ENCODE measurements at regions not wholly inside any gene's neighbourhood (a gene's known extent, or its start where the extent isn't known, plus 50 kb on each side); places are given as distances from the start of the nearest gene placed in this dataset.

DNA sequence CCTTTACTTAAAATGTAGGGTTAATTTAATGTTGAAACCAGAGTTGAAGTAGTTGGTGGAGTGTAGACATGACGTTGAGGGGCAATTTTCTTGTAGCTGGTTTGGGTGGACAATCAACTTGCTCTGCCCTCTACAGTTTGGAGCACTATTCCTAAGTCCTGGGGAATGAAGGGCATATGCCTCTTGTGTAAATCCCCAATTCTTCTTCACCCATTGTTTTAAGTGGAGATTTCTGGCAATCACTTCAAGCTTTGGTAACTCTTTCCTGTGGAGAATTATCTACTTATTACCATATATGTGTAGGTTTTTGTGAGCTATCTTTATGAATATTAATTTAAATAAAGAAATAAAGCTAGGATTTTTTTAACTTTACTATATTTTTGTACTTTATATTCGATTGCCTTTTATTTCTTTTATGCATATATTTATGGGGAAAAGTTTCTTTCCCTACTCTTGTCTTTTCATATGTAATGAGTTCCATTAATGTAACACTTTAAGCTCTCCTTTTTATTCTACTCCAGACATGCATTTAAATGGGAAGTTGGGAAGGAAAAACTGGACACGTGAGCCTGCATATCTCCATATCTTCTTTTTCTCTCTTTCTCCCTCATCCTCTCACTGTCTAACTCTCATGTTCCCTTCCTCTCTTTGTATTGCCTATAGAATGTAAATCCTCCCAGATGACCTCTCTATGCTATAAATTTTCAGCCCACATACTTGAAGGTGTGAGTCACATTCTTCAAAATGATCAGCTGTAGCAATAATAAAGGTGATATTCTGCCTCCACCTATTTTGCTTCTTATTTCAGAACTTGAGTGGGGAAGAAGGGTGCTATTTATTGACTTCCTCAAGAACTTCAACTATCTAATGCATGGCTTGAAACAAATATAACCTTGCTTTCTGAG is 276.7 kb downstream of the PTPRC start:
- no peak for DNase-seq (ENCODE audit: low read depth)
- no peak overlapping the region for H3K4me3 ChIP-seq (replicated peaks; ENCODE audit: low read depth, low read length)
- TF ChIP-seq, protein P1, sequence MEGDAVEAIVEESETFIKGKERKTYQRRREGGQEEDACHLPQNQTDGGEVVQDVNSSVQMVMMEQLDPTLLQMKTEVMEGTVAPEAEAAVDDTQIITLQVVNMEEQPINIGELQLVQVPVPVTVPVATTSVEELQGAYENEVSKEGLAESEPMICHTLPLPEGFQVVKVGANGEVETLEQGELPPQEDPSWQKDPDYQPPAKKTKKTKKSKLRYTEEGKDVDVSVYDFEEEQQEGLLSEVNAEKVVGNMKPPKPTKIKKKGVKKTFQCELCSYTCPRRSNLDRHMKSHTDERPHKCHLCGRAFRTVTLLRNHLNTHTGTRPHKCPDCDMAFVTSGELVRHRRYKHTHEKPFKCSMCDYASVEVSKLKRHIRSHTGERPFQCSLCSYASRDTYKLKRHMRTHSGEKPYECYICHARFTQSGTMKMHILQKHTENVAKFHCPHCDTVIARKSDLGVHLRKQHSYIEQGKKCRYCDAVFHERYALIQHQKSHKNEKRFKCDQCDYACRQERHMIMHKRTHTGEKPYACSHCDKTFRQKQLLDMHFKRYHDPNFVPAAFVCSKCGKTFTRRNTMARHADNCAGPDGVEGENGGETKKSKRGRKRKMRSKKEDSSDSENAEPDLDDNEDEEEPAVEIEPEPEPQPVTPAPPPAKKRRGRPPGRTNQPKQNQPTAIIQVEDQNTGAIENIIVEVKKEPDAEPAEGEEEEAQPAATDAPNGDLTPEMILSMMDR (IDR thresholded peaks at IDR 0.05; ENCODE audit: low read length, missing control alignments), result no peak

DNA sequence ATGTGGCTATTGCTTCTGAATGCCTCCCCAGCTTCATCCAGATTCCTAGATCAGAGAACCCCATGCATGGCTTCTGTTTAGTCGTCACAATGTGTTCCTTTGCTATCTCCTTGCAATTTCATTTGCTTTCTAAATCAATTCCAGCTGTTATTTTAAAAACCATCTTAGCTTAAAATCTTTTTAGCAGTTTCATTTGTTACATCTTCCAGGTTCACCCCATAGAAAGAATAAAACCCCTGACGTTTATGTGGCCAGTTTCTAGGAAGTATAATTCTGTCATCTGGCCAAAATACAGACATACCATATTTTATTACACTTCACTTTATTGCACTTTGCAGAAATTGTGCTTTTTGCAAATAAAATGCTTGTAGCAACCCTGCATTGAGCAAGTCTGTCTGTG is 278.4 kb downstream of the PTPRC start:
- TF ChIP-seq, protein P1 (IDR thresholded peaks at IDR 0.05; ENCODE audit: low read length, missing control alignments), result no peak
- no peak for DNase-seq (ENCODE audit: low read depth)
- no peak overlapping the region for H3K4me3 ChIP-seq (replicated peaks; ENCODE audit: low read depth, low read length)

DNA sequence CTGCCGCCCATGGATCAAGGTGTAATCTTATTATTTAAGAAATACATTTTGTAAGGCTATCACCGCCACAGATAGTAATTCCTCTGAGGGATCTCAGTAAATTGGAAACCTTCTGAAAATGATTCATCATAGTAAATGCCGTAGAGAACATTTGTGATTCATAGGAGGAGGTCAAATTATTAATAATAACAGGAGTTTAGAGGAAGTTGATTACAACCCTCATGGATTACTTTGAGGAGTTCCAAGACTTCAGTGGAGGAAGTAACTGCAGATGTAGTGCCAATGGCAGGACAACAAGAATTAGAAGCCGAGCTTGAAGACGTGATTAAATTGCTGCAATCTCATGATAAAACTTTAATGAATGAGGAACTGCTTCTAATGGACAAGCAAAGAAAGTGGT is 280.1 kb downstream of the PTPRC start:
- peak; percentile 38 for DNase-seq (ENCODE audit: low read depth)
- TF ChIP-seq, protein P1 (IDR thresholded peaks at IDR 0.05; ENCODE audit: low read length, missing control alignments), result no peak
- no peak overlapping the region for H3K4me3 ChIP-seq (replicated peaks; ENCODE audit: low read depth, low read length)

DNA sequence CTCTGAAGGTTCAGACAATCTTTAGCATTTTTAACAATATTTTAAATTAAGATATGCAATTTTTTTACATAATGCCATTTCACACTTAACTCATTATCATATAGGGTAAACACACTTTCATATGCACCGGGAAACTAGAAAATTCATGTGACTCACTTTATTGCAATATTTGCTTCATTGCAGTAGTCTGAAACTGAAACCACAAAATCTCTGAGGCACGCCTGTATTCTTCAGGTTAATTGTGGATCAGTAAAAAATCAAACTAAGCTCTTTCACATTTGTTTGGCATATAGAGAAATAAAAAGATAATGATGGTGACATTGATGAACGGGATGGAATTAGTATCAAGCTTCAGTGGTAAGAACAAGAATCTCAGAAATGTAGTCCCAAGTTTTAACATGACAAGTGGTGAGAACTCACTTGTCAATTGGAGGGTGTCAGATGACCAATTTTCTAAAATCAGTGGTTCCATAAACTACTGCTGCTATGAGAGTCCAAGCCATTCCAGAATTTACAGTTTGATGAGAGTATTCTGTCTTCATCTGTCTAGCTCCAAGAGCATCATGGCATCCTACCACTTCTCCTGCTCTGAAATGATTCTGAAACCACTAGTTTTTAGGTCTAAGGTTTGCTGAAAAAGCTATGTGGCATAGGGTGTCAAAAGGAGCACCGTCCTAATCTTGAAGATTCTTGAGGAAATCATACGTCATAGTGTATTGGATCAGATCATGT is 281.0 kb downstream of the PTPRC start:
- TF ChIP-seq, protein P1 (IDR thresholded peaks at IDR 0.05; ENCODE audit: low read length, missing control alignments), result no peak
- H3K4me3 ChIP-seq (replicated peaks; ENCODE audit: low read depth, low read length), result no peak overlapping the region
- no peak for DNase-seq (ENCODE audit: low read depth)

DNA sequence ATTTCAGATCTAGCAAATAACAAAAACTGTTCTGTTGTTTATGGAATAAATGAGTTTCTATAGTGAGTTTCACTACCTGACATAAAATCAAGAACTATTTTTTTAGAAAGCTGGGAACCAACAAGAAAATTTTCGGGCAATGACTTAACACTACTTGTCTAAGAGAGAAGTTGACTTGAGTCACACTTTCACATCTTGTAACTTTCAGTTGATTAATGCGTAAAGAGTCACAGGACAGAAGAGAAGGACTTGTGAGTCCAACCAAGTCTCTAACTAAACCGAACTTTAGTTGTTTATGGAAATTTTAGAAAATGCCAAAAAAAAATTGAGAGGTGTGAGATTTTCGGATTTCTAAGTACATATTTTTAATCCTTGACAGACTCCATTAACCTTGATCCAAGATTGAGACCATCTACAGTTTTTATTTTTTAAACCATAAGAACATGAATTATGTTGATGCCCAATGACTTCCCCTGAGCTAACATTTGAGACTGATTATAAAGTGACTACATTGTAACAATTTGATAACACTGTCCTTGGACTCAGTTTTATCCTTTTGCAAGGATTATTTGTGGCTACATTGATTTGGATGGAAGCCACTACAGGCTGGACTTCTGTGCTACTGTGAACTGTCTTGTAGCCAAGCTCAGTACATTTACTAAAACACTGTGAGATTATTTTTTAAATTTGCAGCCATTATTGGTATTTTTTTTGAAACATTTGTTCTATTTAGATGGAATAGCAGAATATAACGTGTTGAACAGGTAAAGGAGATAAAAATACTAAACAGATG is 284.0 kb downstream of the PTPRC start:
- TF ChIP-seq, protein P1 (IDR thresholded peaks at IDR 0.05; ENCODE audit: low read length, missing control alignments), result no peak
- H3K4me3 ChIP-seq (replicated peaks; ENCODE audit: low read depth, low read length), result no peak overlapping the region
- no peak for DNase-seq (ENCODE audit: low read depth)

DNA sequence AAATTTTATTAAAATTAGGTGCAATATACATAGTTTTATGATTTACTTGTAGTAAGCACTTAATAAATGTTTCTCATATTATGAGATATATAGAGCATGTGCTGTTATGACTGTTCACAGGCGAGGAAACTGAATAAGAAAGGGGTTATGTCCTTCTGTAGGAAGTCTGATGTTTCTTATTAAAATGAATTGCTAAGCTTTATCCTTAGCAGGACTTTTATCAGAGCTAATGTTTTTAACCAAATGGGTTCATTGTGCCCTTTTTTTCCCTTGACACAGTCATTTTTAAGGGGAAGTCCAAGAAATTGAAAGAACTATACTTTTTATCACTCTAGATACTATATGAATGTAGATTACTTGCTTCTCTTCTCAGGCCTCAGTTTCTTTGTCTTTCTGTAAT is 285.2 kb downstream of the PTPRC start:
- DNase-seq (ENCODE audit: low read depth), result no peak
- no peak overlapping the region for H3K4me3 ChIP-seq (replicated peaks; ENCODE audit: low read depth, low read length)
- TF ChIP-seq, protein P1 (IDR thresholded peaks at IDR 0.05; ENCODE audit: low read length, missing control alignments), result no peak
